SK-N-SH treated with all-trans-retinoic acid at 6 μM for 48 hours (cell line): ENCODE measurements at regions not wholly inside any gene's neighbourhood (a gene's known extent, or its start where the extent isn't known, plus 50 kb on each side); places are given as distances from the start of the nearest gene placed in this dataset.

Experiments used
- ATAC-seq: fragments of 200-7000 bp; cut with Tn5 transposase; 3 replicates; pipeline ENCODE4 v1.9.1; 2020; ENCODE audit warnings: mild to moderate bottlenecking, moderate library complexity
- ARNTL ChIP-seq: fragments of 450-650 bp; formaldehyde crosslinking; IDR thresholded peaks from 2 replicates; pipeline ENCODE4 v1.5.0; 2020; ENCODE audit warnings: low read depth, mild to moderate bottlenecking, moderate library complexity, borderline replicate concordance
- BACH2 ChIP-seq: fragments of 250-450 bp; sonication (Bioruptor Pico); IDR thresholded peaks from 2 replicates; pipeline ENCODE4 v1.9.0; 2021; ENCODE audit warnings: mild to moderate bottlenecking, borderline replicate concordance
- CSDC2 ChIP-seq: fragments of 250-450 bp; sonication (Bioruptor Pico); IDR thresholded peaks from 2 replicates; pipeline ENCODE4 v1.5.0; 2020; ENCODE audit warnings: mild to moderate bottlenecking, moderate library complexity
- ESRRG ChIP-seq: fragments of 250-450 bp; sonication (Bioruptor Pico); IDR thresholded peaks from 2 replicates; pipeline ENCODE4 v1.6.1; 2021; ENCODE audit warnings: mild to moderate bottlenecking
- GLIS3 ChIP-seq: fragments of 250-450 bp; sonication (Bioruptor Pico); IDR thresholded peaks from 2 replicates; pipeline ENCODE4 v1.5.0; 2020; ENCODE audit warnings: mild to moderate bottlenecking, moderate library complexity
- ISL1 ChIP-seq: fragments of 250-450 bp; sonication (Bioruptor Pico); IDR thresholded peaks from 2 replicates; pipeline ENCODE4 v2.1.2; 2022; ENCODE audit warnings: mild to moderate bottlenecking, moderate library complexity
- OSR1 ChIP-seq: fragments of 250-450 bp; sonication (Bioruptor Pico); IDR thresholded peaks from 2 replicates; pipeline ENCODE4 v1.8.0; 2022; ENCODE audit warnings: moderate library complexity, mild to moderate bottlenecking, inconsistent platforms
- PPARA ChIP-seq: fragments of 250-450 bp; sonication (Bioruptor Pico); IDR thresholded peaks from 2 replicates; pipeline ENCODE4 v1.5.0; 2020; ENCODE audit warnings: mild to moderate bottlenecking, borderline replicate concordance
- RARB ChIP-seq: fragments of 250-450 bp; sonication (Bioruptor Pico); IDR thresholded peaks from 2 replicates; pipeline ENCODE4 v1.8.0; 2021; ENCODE audit warnings: mild to moderate bottlenecking, moderate library complexity
- SNAI2 ChIP-seq: fragments of 250-450 bp; sonication (Bioruptor Pico); IDR thresholded peaks from 2 replicates; pipeline ENCODE4 v1.5.0; 2020; ENCODE audit warnings: mild to moderate bottlenecking, moderate library complexity
- TCF4 ChIP-seq: fragments of 250-450 bp; sonication (Bioruptor Pico); IDR thresholded peaks from 2 replicates; pipeline ENCODE4 v1.8.0; 2021; ENCODE audit warnings: mild to moderate bottlenecking, moderate library complexity, borderline replicate concordance
- ZC3H10 ChIP-seq: fragments of 250-450 bp; sonication (Bioruptor Pico); IDR thresholded peaks from 2 replicates; pipeline ENCODE4 v1.5.1; 2021; ENCODE audit warnings: mild to moderate bottlenecking, moderate library complexity
- ZFP3 ChIP-seq: fragments of 250-450 bp; sonication (Bioruptor Pico); IDR thresholded peaks from 2 replicates; pipeline ENCODE4 v1.5.0; 2020; ENCODE audit warnings: mild to moderate bottlenecking, moderate library complexity
- ZFP30 ChIP-seq: fragments of 450-650 bp; formaldehyde crosslinking; IDR thresholded peaks from 2 replicates; pipeline ENCODE4 v1.5.0; 2022; ENCODE audit warnings: mild to moderate bottlenecking, moderate library complexity
- ZNF565 ChIP-seq: fragments of 450-650 bp; formaldehyde crosslinking; conservative IDR thresholded peaks from 2 replicates; pipeline ENCODE4 v1.5.0; 2020; ENCODE audit warnings: low read depth, mild to moderate bottlenecking, moderate library complexity
- ZNF70 ChIP-seq: fragments of 450-650 bp; formaldehyde crosslinking; IDR thresholded peaks from 2 replicates; pipeline ENCODE4 v1.5.0; 2020; ENCODE audit warnings: mild to moderate bottlenecking, moderate library complexity
- ZNF8 ChIP-seq: fragments of 450-650 bp; formaldehyde crosslinking; IDR thresholded peaks from 2 replicates; pipeline ENCODE4 v1.5.0; 2020; ENCODE audit warnings: mild to moderate bottlenecking, moderate library complexity
- TF ChIP-seq, protein P1 (sequence below): fragments of 250-450 bp; sonication (Bioruptor Pico); IDR thresholded peaks from 2 replicates; pipeline ENCODE4 v1.5.0; 2020; ENCODE audit warnings: mild to moderate bottlenecking, moderate library complexity
- TF ChIP-seq, protein P2 (sequence below): fragments of 250-450 bp; sonication (Bioruptor Pico); IDR thresholded peaks from 2 replicates; pipeline ENCODE4 v1.8.0; 2020; ENCODE audit warnings: mild to moderate bottlenecking, moderate library complexity, borderline replicate concordance
- TF ChIP-seq, protein P3 (sequence below): fragments of 250-450 bp; sonication (Bioruptor Pico); IDR thresholded peaks from 2 replicates; pipeline ENCODE4 v1.8.0; 2021; ENCODE audit warnings: low read depth, mild to moderate bottlenecking, moderate library complexity, borderline replicate concordance
- TF ChIP-seq, protein P4 (sequence below): fragments of 250-450 bp; sonication (Bioruptor Pico); IDR thresholded peaks from 2 replicates; pipeline ENCODE4 v1.5.1; 2020; ENCODE audit warnings: low read depth, mild to moderate bottlenecking, moderate library complexity
- TF ChIP-seq, protein P5 (sequence below): fragments of 250-450 bp; sonication (Bioruptor Pico); IDR thresholded peaks from 2 replicates; pipeline ENCODE4 v1.5.1; 2021; ENCODE audit warnings: mild to moderate bottlenecking, moderate library complexity

DNA sequence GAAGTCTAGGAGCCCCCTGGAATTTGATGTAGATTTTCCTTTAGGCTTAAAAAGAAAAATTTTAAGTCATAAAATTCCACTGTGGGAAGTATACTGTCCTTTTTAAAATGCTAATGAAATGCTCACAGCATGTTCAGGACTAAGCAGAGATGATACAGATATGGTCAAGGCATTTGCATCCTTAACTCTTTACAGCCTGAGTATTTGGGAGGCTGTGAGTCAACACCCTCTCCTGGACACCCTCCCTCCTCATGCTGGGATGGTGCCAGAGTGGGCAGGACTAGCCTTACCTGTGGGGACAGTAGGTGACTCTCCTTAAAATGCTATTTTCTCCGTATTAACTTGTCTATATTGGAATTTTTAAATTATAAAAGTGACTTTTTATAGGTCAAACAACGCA is 197.4 kb upstream of the ELL2 start:
- no peak for TF ChIP-seq ARNTL (CRISPR knock-in tag)
- no peak for TF ChIP-seq ZFP3 (CRISPR knock-in tag)
- no peak for TF ChIP-seq PPARA (CRISPR knock-in tag)
- TF ChIP-seq ZNF8, result no peak
- TF ChIP-seq, all 23 proteins: peak for 0
- no peak for ATAC-seq

DNA sequence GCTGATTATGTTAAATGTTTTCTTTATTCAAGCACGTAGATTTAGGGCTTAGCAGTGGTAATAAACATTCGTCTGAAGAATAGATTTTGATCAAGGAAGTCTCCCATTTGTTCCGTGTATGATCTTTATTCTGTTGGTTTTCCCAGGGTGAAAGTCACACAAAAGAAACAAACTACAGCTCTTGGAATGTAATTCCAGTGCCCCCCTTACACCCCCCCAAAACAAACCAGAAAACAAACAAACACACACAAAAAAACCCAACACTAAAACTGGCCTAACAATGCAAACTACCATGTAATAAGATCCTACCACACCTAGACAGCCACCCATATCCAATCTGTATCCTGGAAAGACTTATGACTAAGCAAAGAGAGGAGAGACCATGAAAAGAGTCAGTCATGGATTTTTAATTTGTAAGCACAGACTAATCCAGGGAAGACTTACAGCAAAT is 196.2 kb upstream of the ELL2 start:
- TF ChIP-seq BACH2 (CRISPR knock-in tag), result no peak
- TF ChIP-seq GLIS3 (CRISPR knock-in tag), result no peak
- TF ChIP-seq, all 23 proteins: peak for 0
- no peak for ATAC-seq

DNA sequence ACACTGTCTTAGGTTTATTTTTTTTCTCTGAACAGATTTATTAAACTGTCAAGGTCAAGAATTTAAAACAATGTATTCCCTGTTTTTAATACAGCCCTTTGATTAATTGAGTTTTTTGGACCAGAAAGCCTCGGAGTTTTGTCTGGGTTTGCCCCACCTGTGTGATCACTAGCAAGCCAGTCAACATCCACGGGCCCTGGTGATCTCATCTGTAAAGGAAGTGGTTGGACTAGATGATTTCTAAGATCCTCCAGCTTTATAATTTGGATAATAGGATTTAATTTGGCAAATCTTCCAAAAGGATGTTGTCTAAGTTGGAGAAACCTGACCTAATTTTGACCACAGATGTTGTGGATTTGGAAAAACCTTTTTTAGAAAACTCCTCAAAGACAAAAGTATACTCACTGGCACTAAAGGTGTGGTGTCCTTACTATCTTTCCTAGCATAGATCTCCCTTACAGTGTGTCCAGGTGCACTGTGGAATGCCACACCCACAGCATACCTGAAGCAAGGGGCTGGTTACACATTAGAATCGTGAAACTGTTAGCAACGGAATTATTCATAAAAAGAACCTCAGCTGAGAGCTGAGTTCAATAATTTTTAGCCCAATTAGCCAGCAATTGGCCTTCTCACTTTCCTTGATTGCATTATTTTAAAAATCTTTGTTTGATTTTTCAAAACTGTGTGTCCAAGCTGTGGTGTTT is 195.6 kb upstream of the ELL2 start:
- no peak for ATAC-seq
- TF ChIP-seq, protein P1, sequence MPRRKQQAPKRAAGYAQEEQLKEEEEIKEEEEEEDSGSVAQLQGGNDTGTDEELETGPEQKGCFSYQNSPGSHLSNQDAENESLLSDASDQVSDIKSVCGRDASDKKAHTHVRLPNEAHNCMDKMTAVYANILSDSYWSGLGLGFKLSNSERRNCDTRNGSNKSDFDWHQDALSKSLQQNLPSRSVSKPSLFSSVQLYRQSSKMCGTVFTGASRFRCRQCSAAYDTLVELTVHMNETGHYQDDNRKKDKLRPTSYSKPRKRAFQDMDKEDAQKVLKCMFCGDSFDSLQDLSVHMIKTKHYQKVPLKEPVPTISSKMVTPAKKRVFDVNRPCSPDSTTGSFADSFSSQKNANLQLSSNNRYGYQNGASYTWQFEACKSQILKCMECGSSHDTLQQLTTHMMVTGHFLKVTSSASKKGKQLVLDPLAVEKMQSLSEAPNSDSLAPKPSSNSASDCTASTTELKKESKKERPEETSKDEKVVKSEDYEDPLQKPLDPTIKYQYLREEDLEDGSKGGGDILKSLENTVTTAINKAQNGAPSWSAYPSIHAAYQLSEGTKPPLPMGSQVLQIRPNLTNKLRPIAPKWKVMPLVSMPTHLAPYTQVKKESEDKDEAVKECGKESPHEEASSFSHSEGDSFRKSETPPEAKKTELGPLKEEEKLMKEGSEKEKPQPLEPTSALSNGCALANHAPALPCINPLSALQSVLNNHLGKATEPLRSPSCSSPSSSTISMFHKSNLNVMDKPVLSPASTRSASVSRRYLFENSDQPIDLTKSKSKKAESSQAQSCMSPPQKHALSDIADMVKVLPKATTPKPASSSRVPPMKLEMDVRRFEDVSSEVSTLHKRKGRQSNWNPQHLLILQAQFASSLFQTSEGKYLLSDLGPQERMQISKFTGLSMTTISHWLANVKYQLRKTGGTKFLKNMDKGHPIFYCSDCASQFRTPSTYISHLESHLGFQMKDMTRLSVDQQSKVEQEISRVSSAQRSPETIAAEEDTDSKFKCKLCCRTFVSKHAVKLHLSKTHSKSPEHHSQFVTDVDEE (CRISPR knock-in tag), result no peak
- TF ChIP-seq ZNF70 (CRISPR knock-in tag), result no peak
- TF ChIP-seq OSR1 (CRISPR knock-in tag), result no peak
- no peak for TF ChIP-seq RARB (CRISPR knock-in tag)
- no peak for TF ChIP-seq ESRRG (CRISPR knock-in tag)
- no peak for TF ChIP-seq ISL1
- TF ChIP-seq BACH2 (CRISPR knock-in tag), result no peak
- TF ChIP-seq ZNF8, result no peak
- TF ChIP-seq SNAI2 (CRISPR knock-in tag), result no peak
- TF ChIP-seq GLIS3 (CRISPR knock-in tag), result no peak
- no peak for TF ChIP-seq TCF4
- TF ChIP-seq ZC3H10 (CRISPR knock-in tag), result no peak
- TF ChIP-seq, protein P2, sequence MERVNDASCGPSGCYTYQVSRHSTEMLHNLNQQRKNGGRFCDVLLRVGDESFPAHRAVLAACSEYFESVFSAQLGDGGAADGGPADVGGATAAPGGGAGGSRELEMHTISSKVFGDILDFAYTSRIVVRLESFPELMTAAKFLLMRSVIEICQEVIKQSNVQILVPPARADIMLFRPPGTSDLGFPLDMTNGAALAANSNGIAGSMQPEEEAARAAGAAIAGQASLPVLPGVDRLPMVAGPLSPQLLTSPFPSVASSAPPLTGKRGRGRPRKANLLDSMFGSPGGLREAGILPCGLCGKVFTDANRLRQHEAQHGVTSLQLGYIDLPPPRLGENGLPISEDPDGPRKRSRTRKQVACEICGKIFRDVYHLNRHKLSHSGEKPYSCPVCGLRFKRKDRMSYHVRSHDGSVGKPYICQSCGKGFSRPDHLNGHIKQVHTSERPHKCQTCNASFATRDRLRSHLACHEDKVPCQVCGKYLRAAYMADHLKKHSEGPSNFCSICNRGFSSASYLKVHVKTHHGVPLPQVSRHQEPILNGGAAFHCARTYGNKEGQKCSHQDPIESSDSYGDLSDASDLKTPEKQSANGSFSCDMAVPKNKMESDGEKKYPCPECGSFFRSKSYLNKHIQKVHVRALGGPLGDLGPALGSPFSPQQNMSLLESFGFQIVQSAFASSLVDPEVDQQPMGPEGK (CRISPR knock-in tag), result no peak

DNA sequence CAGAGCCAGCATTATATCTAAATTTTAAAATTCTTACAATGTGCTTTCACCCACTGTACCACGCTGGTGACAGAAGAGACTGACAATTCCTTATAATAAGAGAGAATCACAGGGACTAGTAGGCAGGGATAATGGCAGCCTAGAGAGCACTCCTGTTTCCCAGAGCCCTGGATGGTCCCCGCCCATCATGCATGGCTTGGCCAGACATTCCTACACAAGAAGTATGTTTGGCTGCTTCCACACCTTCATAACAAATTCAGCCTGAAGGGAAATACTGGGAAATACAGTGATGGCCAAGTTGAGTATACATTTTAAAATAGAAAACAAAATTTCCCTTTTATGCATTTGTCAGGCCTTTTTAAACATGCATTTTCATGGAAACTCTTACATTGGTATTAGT is 193.5 kb upstream of the ELL2 start:
- no peak for TF ChIP-seq ZC3H10 (CRISPR knock-in tag)
- TF ChIP-seq, protein P2 (CRISPR knock-in tag), result no peak
- no peak for TF ChIP-seq ARNTL (CRISPR knock-in tag)
- TF ChIP-seq ZFP3 (CRISPR knock-in tag), result no peak
- no peak for TF ChIP-seq ZNF565 (CRISPR knock-in tag)
- no peak for ATAC-seq

DNA sequence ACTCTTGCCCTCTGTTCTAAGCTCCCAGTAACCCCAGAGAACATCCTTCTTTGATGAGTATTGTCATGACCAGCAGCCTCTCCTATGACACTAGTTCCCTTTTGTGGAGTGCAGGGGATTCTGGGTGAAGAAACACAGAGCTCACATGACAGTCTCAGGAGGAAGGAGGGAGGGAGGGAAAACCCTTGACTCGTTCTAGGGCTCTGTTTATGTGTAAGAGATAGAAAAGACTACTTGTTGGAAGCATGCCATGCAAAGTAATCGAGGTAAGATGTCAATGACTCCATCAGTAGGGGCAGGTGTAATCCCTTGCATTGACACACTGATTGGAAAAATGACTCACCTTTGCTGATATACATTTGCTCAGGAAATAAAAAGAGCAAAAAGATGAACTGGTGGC is 190.2 kb upstream of the ELL2 start:
- TF ChIP-seq, protein P3, sequence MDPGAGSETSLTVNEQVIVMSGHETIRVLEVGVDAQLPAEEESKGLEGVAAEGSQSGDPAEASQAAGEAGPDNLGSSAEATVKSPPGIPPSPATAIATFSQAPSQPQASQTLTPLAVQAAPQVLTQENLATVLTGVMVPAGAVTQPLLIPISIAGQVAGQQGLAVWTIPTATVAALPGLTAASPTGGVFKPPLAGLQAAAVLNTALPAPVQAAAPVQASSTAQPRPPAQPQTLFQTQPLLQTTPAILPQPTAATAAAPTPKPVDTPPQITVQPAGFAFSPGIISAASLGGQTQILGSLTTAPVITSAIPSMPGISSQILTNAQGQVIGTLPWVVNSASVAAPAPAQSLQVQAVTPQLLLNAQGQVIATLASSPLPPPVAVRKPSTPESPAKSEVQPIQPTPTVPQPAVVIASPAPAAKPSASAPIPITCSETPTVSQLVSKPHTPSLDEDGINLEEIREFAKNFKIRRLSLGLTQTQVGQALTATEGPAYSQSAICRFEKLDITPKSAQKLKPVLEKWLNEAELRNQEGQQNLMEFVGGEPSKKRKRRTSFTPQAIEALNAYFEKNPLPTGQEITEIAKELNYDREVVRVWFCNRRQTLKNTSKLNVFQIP (CRISPR knock-in tag), result no peak
- TF ChIP-seq ESRRG (CRISPR knock-in tag) (no peak), ARNTL (CRISPR knock-in tag) (no peak), ZNF70 (CRISPR knock-in tag) (no peak), ZFP30 (CRISPR knock-in tag) (no peak), OSR1 (CRISPR knock-in tag) (no peak), TCF4 (no peak), BACH2 (CRISPR knock-in tag) (no peak), ZC3H10 (CRISPR knock-in tag) (no peak), ISL1 (no peak), SNAI2 (CRISPR knock-in tag) (no peak), RARB (CRISPR knock-in tag) (no peak), ZNF8 (no peak), CSDC2 (CRISPR knock-in tag) (no peak)
- TF ChIP-seq, protein P4, sequence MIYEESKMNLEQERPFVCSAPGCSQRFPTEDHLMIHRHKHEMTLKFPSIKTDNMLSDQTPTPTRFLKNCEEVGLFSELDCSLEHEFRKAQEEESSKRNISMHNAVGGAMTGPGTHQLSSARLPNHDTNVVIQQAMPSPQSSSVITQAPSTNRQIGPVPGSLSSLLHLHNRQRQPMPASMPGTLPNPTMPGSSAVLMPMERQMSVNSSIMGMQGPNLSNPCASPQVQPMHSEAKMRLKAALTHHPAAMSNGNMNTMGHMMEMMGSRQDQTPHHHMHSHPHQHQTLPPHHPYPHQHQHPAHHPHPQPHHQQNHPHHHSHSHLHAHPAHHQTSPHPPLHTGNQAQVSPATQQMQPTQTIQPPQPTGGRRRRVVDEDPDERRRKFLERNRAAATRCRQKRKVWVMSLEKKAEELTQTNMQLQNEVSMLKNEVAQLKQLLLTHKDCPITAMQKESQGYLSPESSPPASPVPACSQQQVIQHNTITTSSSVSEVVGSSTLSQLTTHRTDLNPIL, result no peak
- TF ChIP-seq, protein P5, sequence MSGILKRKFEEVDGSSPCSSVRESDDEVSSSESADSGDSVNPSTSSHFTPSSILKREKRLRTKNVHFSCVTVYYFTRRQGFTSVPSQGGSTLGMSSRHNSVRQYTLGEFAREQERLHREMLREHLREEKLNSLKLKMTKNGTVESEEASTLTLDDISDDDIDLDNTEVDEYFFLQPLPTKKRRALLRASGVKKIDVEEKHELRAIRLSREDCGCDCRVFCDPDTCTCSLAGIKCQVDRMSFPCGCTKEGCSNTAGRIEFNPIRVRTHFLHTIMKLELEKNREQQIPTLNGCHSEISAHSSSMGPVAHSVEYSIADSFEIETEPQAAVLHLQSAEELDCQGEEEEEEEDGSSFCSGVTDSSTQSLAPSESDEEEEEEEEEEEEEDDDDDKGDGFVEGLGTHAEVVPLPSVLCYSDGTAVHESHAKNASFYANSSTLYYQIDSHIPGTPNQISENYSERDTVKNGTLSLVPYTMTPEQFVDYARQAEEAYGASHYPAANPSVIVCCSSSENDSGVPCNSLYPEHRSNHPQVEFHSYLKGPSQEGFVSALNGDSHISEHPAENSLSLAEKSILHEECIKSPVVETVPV (CRISPR knock-in tag), result no peak
- no peak for ATAC-seq
